ENCODE measurements at regions not wholly inside any gene's neighbourhood (a gene's known extent, or its start where the extent isn't known, plus 50 kb on each side); places are given as distances from the start of the nearest gene placed in this dataset.

DNA sequence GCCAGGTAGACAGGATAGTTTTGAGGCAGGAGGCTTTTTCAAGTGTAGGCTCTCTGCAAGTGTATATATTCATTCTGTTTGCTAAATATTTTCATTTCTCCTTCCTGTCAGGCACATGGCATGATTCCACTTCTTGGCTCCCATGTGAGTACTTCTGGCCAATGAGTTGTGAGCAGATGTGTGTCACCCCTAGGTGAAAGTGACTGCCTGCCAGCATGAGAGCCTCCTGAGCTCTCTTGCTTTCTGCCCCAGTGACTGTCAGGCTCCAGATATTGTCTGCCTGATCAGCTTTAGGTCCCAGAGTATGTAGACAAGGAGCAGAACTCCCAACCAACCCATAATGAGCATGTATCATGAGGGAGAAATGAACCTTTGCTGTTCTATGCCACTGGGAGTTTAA, 257.6 kb upstream of the NPY start:
- Histone ChIP-seq H3K4me3 (replicated peaks; ENCODE audit: low read depth, low read length) (no peak overlapping the region), H3K27me3 (replicated peaks; ENCODE audit: control insufficient read depth, insufficient read depth, low read length) (no peaks in the 10 kb centered on the region; the same call in 1 of the 2 replicates), H3K36me3 (ENCODE audit: control insufficient read depth, insufficient read depth, low read length) (no peaks in the 10 kb centered on the region)
- TF ChIP-seq, protein P1, sequence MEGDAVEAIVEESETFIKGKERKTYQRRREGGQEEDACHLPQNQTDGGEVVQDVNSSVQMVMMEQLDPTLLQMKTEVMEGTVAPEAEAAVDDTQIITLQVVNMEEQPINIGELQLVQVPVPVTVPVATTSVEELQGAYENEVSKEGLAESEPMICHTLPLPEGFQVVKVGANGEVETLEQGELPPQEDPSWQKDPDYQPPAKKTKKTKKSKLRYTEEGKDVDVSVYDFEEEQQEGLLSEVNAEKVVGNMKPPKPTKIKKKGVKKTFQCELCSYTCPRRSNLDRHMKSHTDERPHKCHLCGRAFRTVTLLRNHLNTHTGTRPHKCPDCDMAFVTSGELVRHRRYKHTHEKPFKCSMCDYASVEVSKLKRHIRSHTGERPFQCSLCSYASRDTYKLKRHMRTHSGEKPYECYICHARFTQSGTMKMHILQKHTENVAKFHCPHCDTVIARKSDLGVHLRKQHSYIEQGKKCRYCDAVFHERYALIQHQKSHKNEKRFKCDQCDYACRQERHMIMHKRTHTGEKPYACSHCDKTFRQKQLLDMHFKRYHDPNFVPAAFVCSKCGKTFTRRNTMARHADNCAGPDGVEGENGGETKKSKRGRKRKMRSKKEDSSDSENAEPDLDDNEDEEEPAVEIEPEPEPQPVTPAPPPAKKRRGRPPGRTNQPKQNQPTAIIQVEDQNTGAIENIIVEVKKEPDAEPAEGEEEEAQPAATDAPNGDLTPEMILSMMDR (IDR thresholded peaks at IDR 0.05; ENCODE audit: insufficient read depth, low read length, poor library complexity, severe bottlenecking) = no peak
- no peak for DNase-seq (ENCODE audit: extremely low read depth, insufficient read length)

- DNase-seq (ENCODE audit: extremely low read depth, insufficient read length) = no peak
- TF ChIP-seq, protein P1 (IDR thresholded peaks at IDR 0.05; ENCODE audit: insufficient read depth, low read length, poor library complexity, severe bottlenecking) = no peak
- Histone ChIP-seq H3K4me3 (replicated peaks; ENCODE audit: low read depth, low read length) (no peak overlapping the region), H3K27me3 (replicated peaks; ENCODE audit: control insufficient read depth, insufficient read depth, low read length) (no peaks in the 10 kb centered on the region; the same call in 1 of the 2 replicates), H3K36me3 (ENCODE audit: control insufficient read depth, insufficient read depth, low read length) (no peaks in the 10 kb centered on the region)
These were observed 254.9 kb upstream of the NPY start for GRCh38 chr7:24029068-24029467.

- TF ChIP-seq, protein P1 (IDR thresholded peaks at IDR 0.05; ENCODE audit: insufficient read depth, low read length, poor library complexity, severe bottlenecking) = no peak
- no peak for DNase-seq (ENCODE audit: extremely low read depth, insufficient read length)
- no peaks in the 10 kb centered on the region for H3K36me3 ChIP-seq (ENCODE audit: control insufficient read depth, insufficient read depth, low read length)
- no peaks in the 10 kb centered on the region; the same call in 1 of the 2 replicates for H3K27me3 ChIP-seq (replicated peaks; ENCODE audit: control insufficient read depth, insufficient read depth, low read length)
- H3K4me3 ChIP-seq (replicated peaks; ENCODE audit: low read depth, low read length) = no peak overlapping the region
These were observed 249.7 kb upstream of the NPY start for GRCh38 chr7:24034251-24034650.

DNA sequence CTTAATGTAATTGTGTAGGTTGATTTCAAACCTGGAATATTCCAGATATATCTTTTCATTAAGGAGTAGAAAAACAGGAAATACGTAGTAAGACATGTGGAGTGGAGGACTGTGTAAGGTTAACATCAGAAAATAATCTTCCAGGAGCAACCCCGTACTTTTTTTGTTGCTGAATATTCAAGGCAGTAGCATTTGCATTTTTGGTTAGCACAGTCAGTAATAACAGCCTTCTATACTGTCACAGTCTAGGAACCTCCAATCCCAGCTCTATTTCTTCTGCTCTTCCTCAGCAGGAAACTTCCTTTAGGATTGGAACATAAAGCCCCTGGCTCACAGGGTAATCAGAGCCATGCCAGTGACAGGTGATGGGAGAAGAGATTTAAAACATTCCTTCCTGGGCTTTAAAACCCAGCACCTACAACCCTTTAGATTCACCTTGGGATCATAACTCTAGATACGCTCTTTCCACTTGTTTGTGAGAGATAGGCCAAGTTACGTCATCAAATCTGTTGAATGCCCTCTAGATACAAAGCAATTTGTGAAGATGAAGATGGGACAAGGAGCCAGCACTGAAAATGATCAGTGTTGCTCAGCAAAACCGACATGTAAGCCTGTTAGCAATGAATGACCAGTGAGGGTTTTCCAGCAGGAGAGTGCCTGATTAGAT, 248.5 kb upstream of the NPY start:
- TF ChIP-seq, protein P1 (IDR thresholded peaks at IDR 0.05; ENCODE audit: insufficient read depth, low read length, poor library complexity, severe bottlenecking) = no peak
- Histone ChIP-seq H3K4me3 (replicated peaks; ENCODE audit: low read depth, low read length) (no peak overlapping the region), H3K36me3 (ENCODE audit: control insufficient read depth, insufficient read depth, low read length) (no peaks in the 10 kb centered on the region), H3K27me3 (replicated peaks; ENCODE audit: control insufficient read depth, insufficient read depth, low read length) (no peaks in the 10 kb centered on the region)
- no peak for DNase-seq (ENCODE audit: extremely low read depth, insufficient read length)

GRCh38 chr7:24036033-24036412, 248.0 kb upstream of the NPY start:
- no peaks in the 10 kb centered on the region for H3K36me3 ChIP-seq (ENCODE audit: control insufficient read depth, insufficient read depth, low read length)
- TF ChIP-seq, protein P1 (IDR thresholded peaks at IDR 0.05; ENCODE audit: insufficient read depth, low read length, poor library complexity, severe bottlenecking) = no peak
- no peak for DNase-seq (ENCODE audit: extremely low read depth, insufficient read length)
- no peak overlapping the region for H3K4me3 ChIP-seq (replicated peaks; ENCODE audit: low read depth, low read length)
- H3K27me3 ChIP-seq (replicated peaks; ENCODE audit: control insufficient read depth, insufficient read depth, low read length) = no peaks in the 10 kb centered on the region

DNA sequence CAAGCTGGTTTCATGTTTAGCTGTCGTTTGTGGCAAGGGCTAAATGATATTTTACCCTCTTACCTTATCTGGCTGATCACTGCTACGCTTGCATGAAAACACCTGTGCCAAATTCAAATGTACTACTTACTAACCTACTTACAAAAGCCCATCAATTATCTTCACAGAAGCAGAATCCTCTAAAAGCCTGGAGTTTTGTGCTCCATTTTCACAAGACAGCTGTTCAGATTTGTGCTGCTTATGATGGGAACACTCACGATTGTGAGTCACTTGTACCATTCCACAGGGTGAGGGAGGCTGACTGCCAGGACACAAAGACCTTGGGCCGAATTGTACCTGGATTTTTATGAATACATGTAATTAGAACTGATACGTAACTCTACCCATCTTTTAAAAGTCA, 245.0 kb upstream of the NPY start:
- no peaks in the 10 kb centered on the region for H3K27me3 ChIP-seq (replicated peaks; ENCODE audit: control insufficient read depth, insufficient read depth, low read length)
- TF ChIP-seq, protein P1 (IDR thresholded peaks at IDR 0.05; ENCODE audit: insufficient read depth, low read length, poor library complexity, severe bottlenecking) = no peak
- no peaks in the 10 kb centered on the region for H3K36me3 ChIP-seq (ENCODE audit: control insufficient read depth, insufficient read depth, low read length)
- DNase-seq (ENCODE audit: extremely low read depth, insufficient read length) = no peak
- H3K4me3 ChIP-seq (replicated peaks; ENCODE audit: low read depth, low read length) = no peak overlapping the region

Data from GM06990 (cell line).